ENCODE measurements at regions not wholly inside any gene's neighbourhood (a gene's known extent, or its start where the extent isn't known, plus 50 kb on each side); places are given as distances from the start of the nearest gene placed in this dataset.

DNA sequence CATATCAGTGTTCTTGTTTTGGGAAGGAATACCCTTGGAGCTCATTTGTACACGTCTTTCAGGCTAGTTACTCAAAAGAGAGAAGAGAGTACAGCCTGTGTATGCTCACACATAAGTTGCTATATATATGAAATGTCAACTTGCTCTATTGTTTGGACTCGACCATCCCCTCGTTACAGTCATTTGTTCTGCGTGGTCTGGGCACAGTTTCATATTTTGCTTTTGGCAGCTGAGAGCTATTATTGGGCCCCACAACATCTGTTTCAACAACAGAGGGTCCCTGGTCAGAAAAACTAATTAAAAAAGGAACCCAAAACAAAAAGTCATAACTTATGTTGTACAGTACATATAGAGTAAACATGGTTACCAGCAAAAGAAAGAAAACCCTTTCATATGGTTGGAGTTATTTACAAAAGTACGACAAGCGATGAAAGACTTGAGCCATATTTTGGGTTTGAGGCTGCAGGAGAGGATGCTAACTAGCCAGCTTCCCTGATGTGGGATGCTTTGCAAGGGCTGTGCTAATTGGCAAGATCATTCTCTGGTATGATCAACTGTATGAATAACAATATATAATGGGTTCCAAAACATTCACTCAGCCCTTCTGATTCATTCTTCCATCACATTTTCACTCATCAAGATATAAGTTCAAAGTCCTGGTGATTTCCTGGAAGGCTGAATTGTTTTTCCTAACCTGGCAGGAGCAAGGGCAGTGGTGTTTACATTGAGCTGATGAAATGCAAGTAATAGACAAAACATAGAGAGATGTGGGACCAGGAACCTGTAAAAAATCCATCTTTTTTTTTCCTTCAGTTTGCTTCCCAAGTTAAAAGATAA is 137.9 kb downstream of the RPS12 start:
- Histone ChIP-seq H3K4ac (ENCODE audit: low read depth, low read length) (no peak overlapping the region), H3K14ac (replicated peaks; ENCODE audit: low read depth, low read length) (no peak overlapping the region), H3K27me3 (ENCODE audit: control insufficient read depth, insufficient read depth, low read length) (no peaks in the 10 kb centered on the region), H2AK5ac (ENCODE audit: low read depth, low read length) (no peak overlapping the region), H2BK15ac (ENCODE audit: low read depth, low read length) (no peak overlapping the region), H2AFZ (replicated peaks; ENCODE audit: low read length, poor library complexity) (no peak overlapping the region), H3K4me3 (ENCODE audit: insufficient read depth, low read depth, low read length) (no peak overlapping the region), H3K4me2 (ENCODE audit: low read depth, low read length) (no peak overlapping the region), H3K27ac (ENCODE audit: insufficient read depth, low read length) (no peak overlapping the region), H2BK120ac (ENCODE audit: low read depth, low read length) (no peak overlapping the region), H3K56ac (ENCODE audit: extremely low read depth, insufficient read depth, low read length) (no peak overlapping the region), H4K5ac (ENCODE audit: low read depth, low read length) (no peak overlapping the region), H3K9me1 (ENCODE audit: insufficient read depth, low read length) (no peaks in the 10 kb centered on the region), H4K91ac (ENCODE audit: insufficient read depth, low read depth, low read length) (no peak overlapping the region), H2BK5ac (ENCODE audit: low read depth, low read length, poor library complexity, severe bottlenecking) (no peak overlapping the region), H3K9me3 (ENCODE audit: control insufficient read depth, insufficient read depth, low read length) (no peaks in the 10 kb centered on the region), H2AK9ac (replicated peaks; ENCODE audit: low read depth, low read length, poor library complexity) (no peak overlapping the region), H3K4me1 (ENCODE audit: control insufficient read depth, insufficient read depth, low read length) (no peaks in the 10 kb centered on the region; the same call in 1 of the 2 replicates), H4K8ac (ENCODE audit: low read depth in 2 of 2, low read length in 2 of 2) (no peak overlapping the region), H3K79me1 (ENCODE audit: low read depth in 1 of 2, low read length in 2 of 2) (no peaks in the 10 kb centered on the region), H3K18ac (ENCODE audit: low read depth, low read length) (no peak overlapping the region), H2BK20ac (ENCODE audit: low read depth, low read length) (no peak overlapping the region), H3K23ac (ENCODE audit: low read depth, low read length) (no peak overlapping the region), H3K36me3 (ENCODE audit: control insufficient read depth, insufficient read depth, low read length) (no peaks in the 10 kb centered on the region), H4K20me1 (ENCODE audit: insufficient read depth, low read length) (no peaks in the 10 kb centered on the region), H3K9ac (ENCODE audit: low read depth, low read length) (no peak overlapping the region)
- ATAC-seq (ENCODE audit: low read depth), result peak; percentile 37; the same call in 1 of the 2 replicates
- in situ Hi-C loops (cut with MboI; ENCODE audit: low sequenced_read_pairs) (loop anchor here (25.0 kb wide), 1 partner anchor 960 kb away; no protein-coding TSS in a partner anchor), intact Hi-C loops (cut with micrococcal nuclease) (no loop called here), dilution Hi-C loops (cut with HindIII; ENCODE audit: low sequenced_read_pairs, unreplicated experiment) (no loop called here)
- no CpG with 5 or more reads among the region's 6 CpGs for WGBS, 2 experiments (ENCODE audit: extremely low coverage in 2 of 2, insufficient read length in 1 of 2)
- TF ChIP-seq SMC3 (IDR thresholded peaks at IDR 0.05; ENCODE audit: low read depth, low read length) (no peak), MAZ (IDR thresholded peaks at IDR 0.05; ENCODE audit: borderline replicate concordance, low read depth, low read length) (no peak), RFX5 (IDR thresholded peaks at IDR 0.05; ENCODE audit: low read depth, low read length) (no peak), NFE2L2 (IDR thresholded peaks at IDR 0.05; ENCODE audit: low read depth, low read length) (no peak), CHD1 (IDR thresholded peaks at IDR 0.05; ENCODE audit: low read depth, low read length) (no peak)
- ChIA-PET POLR2A (ENCODE audit: unreplicated experiment) (no interaction called here), CTCF (interaction anchor here (0.6 to 0.7 kb wide), 3 partner anchors 9 to 1027 kb away, joined by 3 read pairs; no protein-coding TSS in a partner anchor)
- peak; percentile 42 for DNase-seq
- no TSS peak for BruUV-seq (replicated peaks)

All from IMR-90 (cell line).